ENCODE measurements at regions not wholly inside any gene's neighbourhood (a gene's known extent, or its start where the extent isn't known, plus 50 kb on each side); places are given as distances from the start of the nearest gene placed in this dataset.

GRCh38 chr5:105506692-105507277 is 1944.2 kb upstream of the NUDT12 start:
- TF ChIP-seq TSHZ2 (CRISPR knock-in tag; IDR thresholded peaks at IDR 0.05), result no peak
- no peak for TF ChIP-seq ZNF8 (CRISPR knock-in tag; IDR thresholded peaks at IDR 0.05)
- no peak for TF ChIP-seq ISL1 (CRISPR knock-in tag; IDR thresholded peaks at IDR 0.05)
- TF ChIP-seq ESRRG (CRISPR knock-in tag; IDR thresholded peaks at IDR 0.05), result no peak
- no peak for TF ChIP-seq ZNF565 (CRISPR knock-in tag; conservative IDR thresholded peaks at IDR 0.05; ENCODE audit: low read depth)
- no peak for TF ChIP-seq ZNF70 (CRISPR knock-in tag; IDR thresholded peaks at IDR 0.05)
- TF ChIP-seq POU6F1 (CRISPR knock-in tag; IDR thresholded peaks at IDR 0.05; ENCODE audit: borderline replicate concordance, low read depth), result no peak
- no peak for TF ChIP-seq PATZ1 (CRISPR knock-in tag; IDR thresholded peaks at IDR 0.05; ENCODE audit: borderline replicate concordance)
- TF ChIP-seq SNAI2 (CRISPR knock-in tag; IDR thresholded peaks at IDR 0.05), result no peak
- TF ChIP-seq ZC3H10 (CRISPR knock-in tag; IDR thresholded peaks at IDR 0.05), result no peak
- no peak for TF ChIP-seq ZFP30 (CRISPR knock-in tag; IDR thresholded peaks at IDR 0.05)
- peak; percentile 72 for ATAC-seq

GRCh38 chr5:105503950-105504349 is 1941.4 kb upstream of the NUDT12 start:
- ATAC-seq, result peak; percentile 90
- TF ChIP-seq ZNF70 (CRISPR knock-in tag; IDR thresholded peaks at IDR 0.05), result no peak
- no peak for TF ChIP-seq ZNF565 (CRISPR knock-in tag; conservative IDR thresholded peaks at IDR 0.05; ENCODE audit: low read depth)
- TF ChIP-seq ZFP30 (CRISPR knock-in tag; IDR thresholded peaks at IDR 0.05), result no peak
- TF ChIP-seq ESRRG (CRISPR knock-in tag; IDR thresholded peaks at IDR 0.05), result no peak
- no peak; the same call in none of the 2 replicates for TF ChIP-seq CREB5 (CRISPR knock-in tag; IDR thresholded peaks at IDR 0.05; ENCODE audit: low read depth)
- TF ChIP-seq POU6F1 (CRISPR knock-in tag; IDR thresholded peaks at IDR 0.05; ENCODE audit: borderline replicate concordance, low read depth), result no peak
- no peak for TF ChIP-seq PPARA (CRISPR knock-in tag; IDR thresholded peaks at IDR 0.05; ENCODE audit: borderline replicate concordance)
- TF ChIP-seq GLIS3 (CRISPR knock-in tag; IDR thresholded peaks at IDR 0.05), result no peak
- no peak for TF ChIP-seq SNAI2 (CRISPR knock-in tag; IDR thresholded peaks at IDR 0.05)
- no peak for TF ChIP-seq CSRNP3 (CRISPR knock-in tag; IDR thresholded peaks at IDR 0.05)
- peak; percentile 83; the same call in 1 of the 2 replicates for TF ChIP-seq PATZ1 (CRISPR knock-in tag; IDR thresholded peaks at IDR 0.05; ENCODE audit: borderline replicate concordance)
- 0 out of 2 replicates have a peak, but pooled peaks have one; percentile 44 for TF ChIP-seq ZFP3 (CRISPR knock-in tag; IDR thresholded peaks at IDR 0.05)
- TF ChIP-seq RARB (CRISPR knock-in tag; IDR thresholded peaks at IDR 0.05), result no peak
- TF ChIP-seq ISL1 (CRISPR knock-in tag; IDR thresholded peaks at IDR 0.05), result peak; percentile 92
- no peak for TF ChIP-seq OSR1 (CRISPR knock-in tag; IDR thresholded peaks at IDR 0.05)
- TF ChIP-seq ZNF8 (CRISPR knock-in tag; IDR thresholded peaks at IDR 0.05), result no peak
- no peak for TF ChIP-seq ARNTL (CRISPR knock-in tag; IDR thresholded peaks at IDR 0.05; ENCODE audit: borderline replicate concordance, low read depth)
- peak; percentile 72 for TF ChIP-seq ZC3H10 (CRISPR knock-in tag; IDR thresholded peaks at IDR 0.05)
- no peak for TF ChIP-seq BACH2 (CRISPR knock-in tag; IDR thresholded peaks at IDR 0.05; ENCODE audit: borderline replicate concordance)
- no peak for TF ChIP-seq CSDC2 (CRISPR knock-in tag; IDR thresholded peaks at IDR 0.05)
- TF ChIP-seq TCF4 (CRISPR knock-in tag; IDR thresholded peaks at IDR 0.05; ENCODE audit: borderline replicate concordance), result no peak; the same call in 1 of the 2 replicates
- no peak for TF ChIP-seq TOX (CRISPR knock-in tag; IDR thresholded peaks at IDR 0.05; ENCODE audit: borderline replicate concordance)
